Memory B cell (primary cell): ENCODE measurements at regions not wholly inside any gene's neighbourhood (a gene's known extent, or its start where the extent isn't known, plus 50 kb on each side); places are given as distances from the start of the nearest gene placed in this dataset.

ENCODE experiments used
- ATAC-seq: fragments of 150-1000 bp; cut with Tn5 transposase; 2 replicates; pipeline ENCODE4 v1.10.0; 2021; ENCODE audit warnings: low read depth, mild to moderate bottlenecking, moderate library complexity
- DNase-seq, 2 donors: peaks; one replicate each; pipeline ENCODE4 v3.0.0; 2022; ENCODE audit warnings: low spot score in 2 of 2
- H3K27ac Mint-ChIP-seq: one replicate; pipeline ENCODE4 v1.8.0; 2022; ENCODE audit warnings: mild to moderate bottlenecking, moderate library complexity, mixed read lengths
- H3K27me3 Mint-ChIP-seq: one replicate; pipeline ENCODE4 v1.8.0; 2022; ENCODE audit warnings: mixed read lengths
- H3K36me3 Mint-ChIP-seq: one replicate; pipeline ENCODE4 v1.8.0; 2022; ENCODE audit warnings: mild to moderate bottlenecking, mixed read lengths
- H3K4me1 Mint-ChIP-seq: one replicate; pipeline ENCODE4 v1.8.0; 2022; ENCODE audit warnings: mixed read lengths
- H3K4me3 Mint-ChIP-seq: one replicate; pipeline ENCODE4 v1.8.0; 2022; ENCODE audit warnings: mild to moderate bottlenecking, moderate library complexity, mixed read lengths
- H3K9me3 Mint-ChIP-seq: one replicate; pipeline ENCODE4 v1.8.0; 2022; ENCODE audit warnings: mixed read lengths

- Mint-ChIP-seq H3K9me3 (peaks cover 1% of the 10 kb centered on the region), H3K4me1 (no peaks in the 10 kb centered on the region), H3K36me3 (no peaks in the 10 kb centered on the region), H3K27ac (no peak overlapping the region), H3K27me3 (no peaks in the 10 kb centered on the region), H3K4me3 (no peak overlapping the region)
- ATAC-seq (no peak), DNase-seq (no peak)
These were observed 886.0 kb upstream of the CHAC2 start for GRCh38 chr2:52881606-52882005.

- Mint-ChIP-seq H3K4me3 (no peak overlapping the region), H3K36me3 (no peaks in the 10 kb centered on the region), H3K27me3 (no peaks in the 10 kb centered on the region), H3K27ac (no peak overlapping the region), H3K9me3 (no peaks in the 10 kb centered on the region), H3K4me1 (no peaks in the 10 kb centered on the region)
- no peak for DNase-seq
- ATAC-seq = no peak
These were observed 886.7 kb upstream of the CHAC2 start for GRCh38 chr2:52880872-52881271.

GRCh38 chr2:52879561-52879960 is 888.0 kb upstream of the CHAC2 start:
- Mint-ChIP-seq H3K4me1 (no peaks in the 10 kb centered on the region), H3K4me3 (no peak overlapping the region), H3K27ac (no peak overlapping the region), H3K36me3 (no peaks in the 10 kb centered on the region), H3K9me3 (no peaks in the 10 kb centered on the region), H3K27me3 (no peaks in the 10 kb centered on the region)
- no peak for DNase-seq
- no peak for ATAC-seq

DNA sequence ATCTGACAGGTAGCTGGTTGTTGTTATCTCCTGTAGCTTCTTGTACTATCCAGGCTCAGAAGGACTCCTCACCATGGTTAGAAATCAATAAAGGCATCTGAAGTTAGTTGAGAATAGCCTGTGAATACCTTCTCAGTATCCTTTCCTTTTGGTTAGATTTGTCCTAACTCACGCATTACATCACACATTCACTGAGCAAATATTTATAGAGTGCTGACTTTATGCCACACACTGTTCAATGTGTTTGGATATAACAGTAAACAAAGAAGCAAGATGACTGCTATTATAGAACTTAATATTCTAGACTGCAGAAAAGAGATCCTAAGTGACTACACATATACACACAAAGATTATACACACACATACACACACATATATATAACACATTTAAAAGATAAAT is 889.9 kb upstream of the CHAC2 start:
- no peaks in the 10 kb centered on the region for H3K36me3 Mint-ChIP-seq
- no peak overlapping the region for H3K27ac Mint-ChIP-seq
- no peak overlapping the region for H3K4me3 Mint-ChIP-seq
- ATAC-seq (no peak), DNase-seq (no peak)
- H3K9me3 Mint-ChIP-seq = no peaks in the 10 kb centered on the region
- H3K27me3 Mint-ChIP-seq = no peaks in the 10 kb centered on the region
- H3K4me1 Mint-ChIP-seq = no peaks in the 10 kb centered on the region

GRCh38 chr2:52874466-52875106 is 893.0 kb upstream of the CHAC2 start:
- DNase-seq (no peak), ATAC-seq (no peak)
- Mint-ChIP-seq H3K9me3 (peaks cover 2% of the 10 kb centered on the region), H3K4me3 (no peak overlapping the region), H3K36me3 (no peaks in the 10 kb centered on the region), H3K27ac (no peak overlapping the region), H3K4me1 (no peaks in the 10 kb centered on the region), H3K27me3 (no peaks in the 10 kb centered on the region)

DNA sequence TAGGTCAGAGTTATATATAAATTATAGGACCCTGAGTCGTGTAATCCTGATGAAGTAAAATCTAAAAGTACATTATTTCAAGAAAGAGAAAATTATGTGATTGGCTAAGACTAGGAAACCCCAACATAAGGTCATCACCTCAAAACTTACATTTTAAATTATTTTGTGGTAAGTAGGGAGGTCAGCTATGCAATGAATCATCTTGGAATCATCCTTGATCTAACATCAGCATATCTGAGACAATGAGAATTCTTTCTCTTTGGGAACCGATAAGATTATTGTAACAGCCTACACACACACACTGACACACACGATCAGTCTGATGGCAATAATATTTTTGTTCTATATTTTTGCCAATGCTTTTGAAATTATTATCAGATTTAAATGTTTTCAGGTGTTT is 904.8 kb upstream of the CHAC2 start:
- no peak for DNase-seq
- no peaks in the 10 kb centered on the region for H3K4me1 Mint-ChIP-seq
- ATAC-seq = no peak

GRCh38 chr2:52861596-52861995 is 906.0 kb upstream of the CHAC2 start:
- Mint-ChIP-seq H3K4me3 (no peak overlapping the region), H3K9me3 (no peaks in the 10 kb centered on the region), H3K27me3 (no peaks in the 10 kb centered on the region), H3K36me3 (no peaks in the 10 kb centered on the region), H3K27ac (no peak overlapping the region), H3K4me1 (no peaks in the 10 kb centered on the region)
- DNase-seq (no peak), ATAC-seq (no peak)

More for the DNA sequence above, 904.8 kb upstream of the CHAC2 start:
- Mint-ChIP-seq H3K9me3 (no peaks in the 10 kb centered on the region), H3K4me3 (no peak overlapping the region), H3K27ac (no peak overlapping the region), H3K36me3 (no peaks in the 10 kb centered on the region), H3K27me3 (no peaks in the 10 kb centered on the region)

GRCh38 chr2:52859065-52859464 is 908.5 kb upstream of the CHAC2 start:
- ATAC-seq = no peak

DNA sequence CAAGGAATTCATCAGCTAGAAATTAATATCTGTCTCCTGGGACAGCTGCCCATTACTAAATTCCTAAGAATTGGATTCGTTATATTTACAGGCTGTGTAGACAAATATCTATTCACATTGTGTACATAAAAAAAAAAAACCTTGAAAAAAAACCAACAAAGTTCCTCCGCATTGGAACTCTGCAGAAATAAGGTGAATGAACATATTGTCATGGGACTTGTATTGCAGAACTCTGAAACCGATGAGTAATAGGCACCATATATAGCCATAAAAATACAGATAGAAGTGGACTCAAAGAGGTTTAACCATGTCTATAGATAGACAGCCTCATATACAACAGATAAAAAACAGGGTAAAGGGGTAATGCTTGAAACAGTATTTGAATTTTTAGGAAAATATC is 909.9 kb upstream of the CHAC2 start:
- H3K27ac Mint-ChIP-seq = no peak overlapping the region
- H3K9me3 Mint-ChIP-seq = peaks cover 4% of the 10 kb centered on the region
- peaks cover 1% of the 10 kb centered on the region for H3K27me3 Mint-ChIP-seq
- no peak for DNase-seq
- no peak for ATAC-seq
- no peaks in the 10 kb centered on the region for H3K36me3 Mint-ChIP-seq
- H3K4me1 Mint-ChIP-seq = no peaks in the 10 kb centered on the region
- no peak overlapping the region for H3K4me3 Mint-ChIP-seq

More at GRCh38 chr2:52859065-52859464, 908.5 kb upstream of the CHAC2 start:
- H3K27me3 Mint-ChIP-seq = no peaks in the 10 kb centered on the region
- H3K27ac Mint-ChIP-seq = no peak overlapping the region
- H3K36me3 Mint-ChIP-seq = no peaks in the 10 kb centered on the region
- DNase-seq = no peak
- H3K4me1 Mint-ChIP-seq = no peaks in the 10 kb centered on the region
- no peak overlapping the region for H3K4me3 Mint-ChIP-seq
- no peaks in the 10 kb centered on the region for H3K9me3 Mint-ChIP-seq

GRCh38 chr2:52852006-52852405 is 915.6 kb upstream of the CHAC2 start:
- DNase-seq (no peak), ATAC-seq (no peak)
- no peak overlapping the region for H3K4me3 Mint-ChIP-seq
- no peaks in the 10 kb centered on the region for H3K4me1 Mint-ChIP-seq
- H3K27me3 Mint-ChIP-seq = peaks cover 1% of the 10 kb centered on the region
- H3K36me3 Mint-ChIP-seq = no peaks in the 10 kb centered on the region
- peaks cover 13% of the 10 kb centered on the region for H3K9me3 Mint-ChIP-seq
- no peak overlapping the region for H3K27ac Mint-ChIP-seq

- Mint-ChIP-seq H3K4me1 (no peaks in the 10 kb centered on the region), H3K4me3 (no peak overlapping the region), H3K36me3 (no peaks in the 10 kb centered on the region), H3K27ac (no peak overlapping the region), H3K27me3 (no peaks in the 10 kb centered on the region), H3K9me3 (peaks cover 5% of the 10 kb centered on the region)
- ATAC-seq (no peak), DNase-seq (no peak)
These were observed 922.7 kb upstream of the CHAC2 start for GRCh38 chr2:52844701-52845423.

- Mint-ChIP-seq H3K27me3 (no peaks in the 10 kb centered on the region), H3K4me3 (no peak overlapping the region), H3K36me3 (no peaks in the 10 kb centered on the region), H3K9me3 (no peaks in the 10 kb centered on the region), H3K4me1 (no peaks in the 10 kb centered on the region), H3K27ac (no peak overlapping the region)
- DNase-seq = no peak
- no peak for ATAC-seq
These were observed 931.7 kb upstream of the CHAC2 start for GRCh38 chr2:52835909-52836308.

DNA sequence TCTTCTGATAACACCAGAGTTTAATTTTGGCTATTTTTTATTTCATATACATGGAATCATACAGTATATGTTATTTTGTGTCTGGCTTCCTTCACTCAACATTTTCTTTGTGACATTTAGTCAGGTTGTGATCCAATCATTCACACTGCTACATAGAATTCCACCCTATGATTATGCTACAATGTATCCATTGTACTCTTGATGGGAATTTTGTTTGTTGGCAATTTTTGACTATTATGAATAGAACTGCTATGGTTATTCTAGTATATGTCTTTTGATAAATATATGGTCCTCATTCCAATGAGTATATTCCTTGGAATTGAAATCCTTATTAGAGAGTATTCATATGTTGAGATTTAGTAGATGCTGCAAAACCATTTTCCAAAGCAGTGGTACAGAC is 936.4 kb upstream of the CHAC2 start:
- no peaks in the 10 kb centered on the region for H3K27me3 Mint-ChIP-seq

GRCh38 chr2:52828112-52828511 is 939.5 kb upstream of the CHAC2 start:
- H3K4me1 Mint-ChIP-seq = no peaks in the 10 kb centered on the region

More for the DNA sequence above, 936.4 kb upstream of the CHAC2 start:
- no peak for ATAC-seq
- no peaks in the 10 kb centered on the region for H3K36me3 Mint-ChIP-seq
- no peak overlapping the region for H3K27ac Mint-ChIP-seq
- peaks cover 2% of the 10 kb centered on the region for H3K9me3 Mint-ChIP-seq
- DNase-seq = no peak
- no peak overlapping the region for H3K4me3 Mint-ChIP-seq
- no peaks in the 10 kb centered on the region for H3K4me1 Mint-ChIP-seq

DNA sequence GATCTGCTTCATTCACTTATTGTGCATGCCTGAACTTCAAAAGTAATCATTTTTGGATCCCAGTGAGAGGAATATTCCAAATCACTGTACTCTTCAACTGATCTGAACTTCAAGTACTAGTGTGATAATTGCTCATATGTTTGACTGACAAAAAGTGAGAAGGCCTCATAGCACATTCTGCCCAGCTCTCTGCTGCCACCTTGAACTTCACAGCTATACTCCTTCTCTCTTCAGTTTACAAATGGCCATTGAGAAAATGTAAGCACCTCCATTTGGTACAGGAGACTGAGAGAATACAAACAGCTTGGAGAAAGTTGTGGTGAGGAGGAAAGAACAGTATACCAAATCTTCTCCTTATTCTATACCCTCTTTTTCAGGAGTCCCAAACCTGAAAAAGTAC is 946.0 kb upstream of the CHAC2 start:
- no peaks in the 10 kb centered on the region for H3K4me1 Mint-ChIP-seq
- H3K27ac Mint-ChIP-seq = no peak overlapping the region
- no peaks in the 10 kb centered on the region for H3K36me3 Mint-ChIP-seq
- DNase-seq = no peak
- no peak for ATAC-seq
- no peaks in the 10 kb centered on the region for H3K27me3 Mint-ChIP-seq
- no peaks in the 10 kb centered on the region for H3K9me3 Mint-ChIP-seq
- H3K4me3 Mint-ChIP-seq = no peak overlapping the region

More at GRCh38 chr2:52828112-52828511, 939.5 kb upstream of the CHAC2 start:
- Mint-ChIP-seq H3K27me3 (no peaks in the 10 kb centered on the region), H3K36me3 (no peaks in the 10 kb centered on the region), H3K9me3 (peaks cover 2% of the 10 kb centered on the region), H3K27ac (no peak overlapping the region), H3K4me3 (no peak overlapping the region)
- DNase-seq (no peak), ATAC-seq (no peak)
